ENCODE measurements at regions not wholly inside any gene's neighbourhood (a gene's known extent, or its start where the extent isn't known, plus 50 kb on each side); places are given as distances from the start of the nearest gene placed in this dataset.

DNA sequence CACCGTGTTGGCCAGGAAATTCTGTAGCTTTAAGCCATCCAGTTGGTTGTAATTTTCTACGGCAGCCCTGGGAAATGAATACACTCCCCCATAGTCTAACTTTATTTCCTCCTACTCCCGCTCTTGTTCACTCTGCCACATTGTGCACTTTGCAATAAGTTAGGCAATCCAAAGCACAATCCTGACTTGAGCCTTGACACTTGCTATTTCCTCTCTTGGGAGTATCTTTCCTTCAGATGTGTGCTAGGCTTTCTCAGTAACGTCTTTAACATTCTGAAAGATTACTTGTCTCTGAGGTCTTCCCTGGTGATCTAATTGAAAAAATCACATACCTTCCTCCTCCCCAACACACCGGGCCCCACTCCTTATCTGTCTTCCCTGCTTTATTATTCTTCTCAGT, 65.9 kb upstream of the RAB27B start:
- intact Hi-C loops (cut with micrococcal nuclease): no loop called here
- ChIA-PET RAD21 (ENCODE audit: low non-redundant PET in 1 of 2, low total read pairs in 2 of 2, uncharacterized antibody in 2 of 2, unreplicated experiment in 2 of 2) (no interaction called here), CTCF (no interaction called here), POLR2A (no interaction called here)
- no peaks in the 10 kb centered on the region for H3K79me2 ChIP-seq (ENCODE audit: insufficient read depth, low read length)
- TF ChIP-seq EZH2phosphoT487 (IDR thresholded peaks at IDR 0.05; ENCODE audit: borderline replicate concordance) (no peak), POLR2A (IDR thresholded peaks at IDR 0.05; ENCODE audit: borderline replicate concordance, extremely low read depth, insufficient read depth, insufficient read length) (no peak), YY1 (IDR thresholded peaks at IDR 0.05; ENCODE audit: extremely low read depth, insufficient replicate concordance, low read depth, low read length) (no peak), TCF7L2 (IDR thresholded peaks at IDR 0.05; ENCODE audit: borderline replicate concordance, extremely low read depth, insufficient read depth, insufficient read length) (no peak), CEBPB (IDR thresholded peaks at IDR 0.05; ENCODE audit: low read depth) (no peak), SRF (IDR thresholded peaks at IDR 0.05; ENCODE audit: low read depth) (no peak), FOSL1 (IDR thresholded peaks at IDR 0.05; ENCODE audit: low read depth) (no peak), CBX3 (IDR thresholded peaks at IDR 0.05; ENCODE audit: low read depth) (no peak)
- TF ChIP-seq, protein P1, sequence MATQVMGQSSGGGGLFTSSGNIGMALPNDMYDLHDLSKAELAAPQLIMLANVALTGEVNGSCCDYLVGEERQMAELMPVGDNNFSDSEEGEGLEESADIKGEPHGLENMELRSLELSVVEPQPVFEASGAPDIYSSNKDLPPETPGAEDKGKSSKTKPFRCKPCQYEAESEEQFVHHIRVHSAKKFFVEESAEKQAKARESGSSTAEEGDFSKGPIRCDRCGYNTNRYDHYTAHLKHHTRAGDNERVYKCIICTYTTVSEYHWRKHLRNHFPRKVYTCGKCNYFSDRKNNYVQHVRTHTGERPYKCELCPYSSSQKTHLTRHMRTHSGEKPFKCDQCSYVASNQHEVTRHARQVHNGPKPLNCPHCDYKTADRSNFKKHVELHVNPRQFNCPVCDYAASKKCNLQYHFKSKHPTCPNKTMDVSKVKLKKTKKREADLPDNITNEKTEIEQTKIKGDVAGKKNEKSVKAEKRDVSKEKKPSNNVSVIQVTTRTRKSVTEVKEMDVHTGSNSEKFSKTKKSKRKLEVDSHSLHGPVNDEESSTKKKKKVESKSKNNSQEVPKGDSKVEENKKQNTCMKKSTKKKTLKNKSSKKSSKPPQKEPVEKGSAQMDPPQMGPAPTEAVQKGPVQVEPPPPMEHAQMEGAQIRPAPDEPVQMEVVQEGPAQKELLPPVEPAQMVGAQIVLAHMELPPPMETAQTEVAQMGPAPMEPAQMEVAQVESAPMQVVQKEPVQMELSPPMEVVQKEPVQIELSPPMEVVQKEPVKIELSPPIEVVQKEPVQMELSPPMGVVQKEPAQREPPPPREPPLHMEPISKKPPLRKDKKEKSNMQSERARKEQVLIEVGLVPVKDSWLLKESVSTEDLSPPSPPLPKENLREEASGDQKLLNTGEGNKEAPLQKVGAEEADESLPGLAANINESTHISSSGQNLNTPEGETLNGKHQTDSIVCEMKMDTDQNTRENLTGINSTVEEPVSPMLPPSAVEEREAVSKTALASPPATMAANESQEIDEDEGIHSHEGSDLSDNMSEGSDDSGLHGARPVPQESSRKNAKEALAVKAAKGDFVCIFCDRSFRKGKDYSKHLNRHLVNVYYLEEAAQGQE (IDR thresholded peaks at IDR 0.05; ENCODE audit: low read depth): no peak
- no peaks in the 10 kb centered on the region for H3K4me1 ChIP-seq (ENCODE audit: control insufficient read depth in 1 of 2, insufficient read depth in 2 of 2, low read length in 2 of 2)
- H3K4me3 ChIP-seq (replicated peaks in 1 of 2; ENCODE audit: low read depth in 1 of 2, low read length in 2 of 2): no peak overlapping the region
- no peaks in the 10 kb centered on the region for H3K9me2 ChIP-seq (ENCODE audit: insufficient read depth)
- no peak overlapping the region for H3K27ac ChIP-seq (ENCODE audit: low read depth, low read length)
- no peaks in the 10 kb centered on the region for H3K9me3 ChIP-seq (ENCODE audit: control insufficient read depth in 1 of 2, insufficient read depth in 1 of 2, low read depth in 1 of 2, low read length in 2 of 2)
- ATAC-seq (no peak), DNase-seq (ENCODE audit: low read depth, low spot score) (no peak)
- H4K20me1 ChIP-seq (ENCODE audit: insufficient read depth): no peaks in the 10 kb centered on the region
- no peak overlapping the region for H3K9ac ChIP-seq (ENCODE audit: low read length)
- H3K27me3 ChIP-seq (ENCODE audit: insufficient read depth, low read length): no peaks in the 10 kb centered on the region
- H2AFZ ChIP-seq (ENCODE audit: low read depth, low read length, poor library complexity, severe bottlenecking): no peak overlapping the region
- H3K36me3 ChIP-seq (ENCODE audit: control insufficient read depth in 1 of 2, insufficient read depth in 2 of 2, low read length in 2 of 2): no peaks in the 10 kb centered on the region
- no peak overlapping the region for H3K4me2 ChIP-seq (ENCODE audit: low read length)
- BruUV-seq (replicated peaks): no TSS peak

Data from HCT116 (cell line).